KOPT-K1 (cell line): ENCODE measurements at regions not wholly inside any gene's neighbourhood (a gene's known extent, or its start where the extent isn't known, plus 50 kb on each side); places are given as distances from the start of the nearest gene placed in this dataset.

ENCODE experiments used
- H3K27ac ChIP-seq: fragments of 200-600 bp; sonication (generic); 2 replicates; pipeline ENCODE4 v1.5.1; 2016; ENCODE audit warnings: antibody characterized with exemption, mild to moderate bottlenecking, low read depth, low read length; ENCODE audit not compliant: poor library complexity, severe bottlenecking
- H3K36me3 ChIP-seq: fragments of 200-600 bp; sonication (generic); 2 replicates; pipeline ENCODE4 v1.5.1; 2017; ENCODE audit warnings: antibody characterized with exemption, mild to moderate bottlenecking, low read length, moderate library complexity; ENCODE audit not compliant: insufficient read depth
- H3K9me3 ChIP-seq: fragments of 200-600 bp; sonication (generic); 2 replicates; pipeline ENCODE4 v1.5.1; 2017; ENCODE audit warnings: antibody characterized with exemption, low read length, mild to moderate bottlenecking; ENCODE audit not compliant: insufficient read depth, poor library complexity, severe bottlenecking

DNA sequence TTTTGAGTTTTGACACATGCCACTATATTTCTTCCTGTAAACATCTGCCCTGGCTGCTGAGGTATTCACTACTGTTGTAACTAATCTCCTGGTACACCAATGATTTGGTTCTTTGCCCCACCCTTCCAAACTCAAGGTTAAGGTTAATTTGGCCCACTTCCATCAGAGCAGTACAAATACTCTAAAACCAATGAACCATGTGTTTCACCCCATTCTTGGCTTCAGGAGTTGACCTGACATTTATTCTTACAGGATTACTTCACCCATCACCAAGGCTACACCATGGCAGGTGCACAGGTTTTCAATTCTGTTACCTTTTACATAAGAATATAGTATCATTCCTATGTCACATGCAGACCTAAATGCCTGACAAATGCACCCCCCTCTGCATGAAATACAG lies 1179.9 kb downstream of the ZPLD1 start:
- no peak overlapping the region for H3K27ac ChIP-seq

DNA sequence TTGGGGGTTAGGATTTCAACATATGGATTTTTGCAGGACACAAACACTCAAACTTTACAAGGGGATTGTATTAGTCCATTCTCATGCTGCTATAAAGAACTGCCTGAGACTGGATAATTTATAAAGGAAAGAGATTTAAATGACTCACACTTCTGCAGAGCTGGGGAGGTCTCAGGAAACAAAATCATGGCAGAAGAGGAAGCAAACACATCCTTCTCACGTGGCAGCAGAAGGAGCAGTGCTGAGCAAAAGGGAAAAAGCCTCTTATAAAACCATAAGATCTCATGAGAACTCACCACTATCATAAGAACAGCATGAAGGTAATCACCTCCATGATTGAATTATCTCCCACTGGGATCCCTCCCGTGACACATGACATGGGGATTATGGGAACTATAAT lies 1183.1 kb downstream of the ZPLD1 start:
- no peaks in the 10 kb centered on the region for H3K9me3 ChIP-seq
- H3K27ac ChIP-seq = no peak overlapping the region
- H3K36me3 ChIP-seq = no peaks in the 10 kb centered on the region

More for the DNA sequence above, 1179.9 kb downstream of the ZPLD1 start:
- Histone ChIP-seq H3K36me3 (no peaks in the 10 kb centered on the region), H3K9me3 (no peaks in the 10 kb centered on the region)

DNA sequence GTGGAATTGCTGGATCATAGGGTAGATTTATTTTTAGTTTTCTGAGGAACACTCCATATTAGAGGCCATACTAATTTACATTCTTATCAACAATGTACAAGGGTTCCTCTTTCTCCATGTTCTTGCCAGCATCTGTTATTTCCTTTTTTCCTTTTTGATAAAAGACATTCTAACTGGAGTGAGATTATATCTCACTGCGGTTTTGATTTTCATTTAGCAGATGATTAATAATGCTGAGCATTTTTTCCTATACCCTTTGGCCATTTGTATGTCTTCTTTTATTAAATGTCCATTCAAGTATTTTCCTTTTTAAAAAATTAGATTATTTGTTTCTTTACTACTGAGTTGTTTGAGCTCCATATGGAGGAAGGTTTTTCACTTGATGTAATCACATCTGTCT lies 1189.5 kb downstream of the ZPLD1 start:
- Histone ChIP-seq H3K27ac (no peak overlapping the region), H3K36me3 (no peaks in the 10 kb centered on the region), H3K9me3 (no peaks in the 10 kb centered on the region)

DNA sequence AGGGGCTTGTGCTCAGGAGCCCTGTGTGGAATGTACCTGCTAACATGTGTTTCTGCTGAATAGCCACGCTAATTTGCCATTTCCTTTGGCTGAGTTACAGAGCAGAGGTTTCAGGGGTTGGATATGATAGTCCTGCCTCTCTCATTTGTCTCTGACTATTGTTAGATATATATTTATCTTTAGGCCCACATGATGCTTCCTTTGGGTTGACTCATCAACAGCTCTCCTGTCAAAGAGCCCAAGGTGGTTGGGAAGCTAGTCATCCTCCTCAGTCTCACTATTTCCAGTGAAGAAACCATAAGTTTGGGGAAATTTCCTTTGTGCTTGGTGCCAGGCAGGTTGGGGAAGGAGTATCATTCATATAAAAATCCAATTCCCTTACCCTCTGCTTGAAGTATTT lies 1194.6 kb downstream of the ZPLD1 start:
- Histone ChIP-seq H3K36me3 (no peaks in the 10 kb centered on the region), H3K27ac (no peak overlapping the region), H3K9me3 (peaks cover 10% of the 10 kb centered on the region)

DNA sequence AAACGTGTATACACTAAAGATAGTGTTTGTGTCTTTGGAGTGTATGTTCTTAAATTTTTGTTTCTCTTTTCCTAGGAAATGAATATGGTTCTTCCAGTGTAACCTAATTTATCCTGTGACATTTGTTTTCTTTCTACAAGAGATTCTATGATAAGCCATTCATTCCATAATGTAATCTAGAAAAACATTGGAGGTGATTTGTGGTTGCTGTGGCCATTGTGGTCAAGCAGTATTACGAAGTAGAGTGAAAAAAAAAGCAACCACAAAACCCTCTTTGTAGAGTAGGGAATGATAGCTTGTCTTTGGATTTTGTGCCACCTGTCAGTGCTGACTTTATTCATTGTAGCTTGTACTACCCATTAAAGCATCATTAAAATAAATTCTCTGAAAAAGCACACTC lies 1209.6 kb downstream of the ZPLD1 start:
- Histone ChIP-seq H3K9me3 (no peaks in the 10 kb centered on the region), H3K27ac (no peak overlapping the region), H3K36me3 (no peaks in the 10 kb centered on the region)

DNA sequence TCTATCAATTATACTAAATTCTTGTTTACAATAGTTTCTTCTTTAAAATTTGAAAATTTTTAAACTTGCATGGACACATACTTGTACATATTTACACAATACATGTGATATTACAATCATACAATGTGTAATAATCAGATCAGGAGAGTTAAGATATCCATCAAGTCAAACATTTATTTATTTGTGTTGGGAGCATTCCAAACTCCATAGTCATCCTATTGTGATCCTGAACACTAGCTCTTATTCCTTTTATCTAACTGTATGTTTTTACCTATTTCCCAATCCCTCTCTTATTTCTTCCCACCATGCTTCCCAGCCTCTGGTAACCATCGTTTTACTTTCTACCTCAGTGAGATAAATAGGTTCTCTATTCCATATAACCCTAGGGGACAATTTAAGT lies 1219.2 kb downstream of the ZPLD1 start:
- Histone ChIP-seq H3K36me3 (no peaks in the 10 kb centered on the region), H3K27ac (no peak overlapping the region), H3K9me3 (no peaks in the 10 kb centered on the region)

DNA sequence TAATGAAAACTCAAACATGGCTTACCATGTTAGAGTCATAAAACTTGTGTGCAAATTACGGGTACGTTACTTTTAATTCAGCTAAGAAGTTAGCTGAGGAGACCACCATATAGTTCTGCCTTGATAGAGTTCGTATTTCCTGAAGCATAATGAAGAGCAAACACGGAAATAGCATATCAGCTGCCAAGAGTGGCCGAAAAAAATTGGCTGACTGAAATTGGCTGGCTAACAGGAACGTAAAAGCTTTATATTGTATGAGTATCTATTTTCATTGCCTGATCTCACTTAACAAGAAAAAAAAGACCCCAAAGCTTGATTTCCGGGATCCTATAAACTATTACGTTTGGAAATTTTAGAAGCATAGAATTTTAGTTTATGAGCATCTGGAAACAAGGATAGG lies 1222.9 kb downstream of the ZPLD1 start:
- Histone ChIP-seq H3K36me3 (no peaks in the 10 kb centered on the region), H3K9me3 (no peaks in the 10 kb centered on the region), H3K27ac (no peak overlapping the region)

DNA sequence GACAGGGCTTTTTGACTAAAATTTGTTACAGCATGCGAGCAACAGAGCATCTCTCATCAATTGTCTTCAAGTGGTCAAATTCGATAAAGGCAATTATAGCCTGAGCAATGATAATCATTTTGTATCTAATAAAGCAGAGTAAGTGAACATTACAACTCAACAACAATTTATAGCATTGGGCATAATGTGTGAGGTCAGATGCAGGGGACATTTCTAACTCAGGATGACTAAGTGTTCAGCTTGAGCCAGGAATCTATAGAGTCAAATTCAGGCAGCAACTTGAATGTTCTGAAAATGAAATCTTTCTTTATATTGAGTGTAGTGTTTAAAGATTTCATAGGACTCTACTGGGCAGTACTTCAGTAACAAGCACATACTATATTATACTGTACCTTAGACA lies 1226.0 kb downstream of the ZPLD1 start:
- H3K9me3 ChIP-seq = no peaks in the 10 kb centered on the region

DNA sequence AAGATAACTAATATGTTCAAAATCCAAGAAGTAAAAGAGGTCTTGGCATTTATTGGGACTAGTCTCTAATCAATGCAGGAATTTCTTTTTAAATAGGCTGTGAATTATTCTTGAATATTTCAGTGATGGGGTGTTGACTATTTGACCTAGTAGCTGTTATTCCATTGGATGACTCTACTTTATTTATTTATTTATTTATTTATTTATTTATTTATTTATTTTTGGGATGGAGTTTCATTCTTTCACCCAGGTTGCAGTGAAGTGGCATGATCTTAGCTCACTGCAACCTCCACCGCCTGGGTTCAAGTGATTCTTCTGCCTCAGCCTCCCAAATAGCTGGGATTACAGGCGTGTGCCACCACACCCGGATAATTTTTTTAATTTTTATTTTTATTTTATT lies 1227.8 kb downstream of the ZPLD1 start:
- Histone ChIP-seq H3K27ac (no peak overlapping the region), H3K9me3 (no peaks in the 10 kb centered on the region)

More for the DNA sequence above, 1226.0 kb downstream of the ZPLD1 start:
- H3K36me3 ChIP-seq = no peaks in the 10 kb centered on the region
- no peak overlapping the region for H3K27ac ChIP-seq

DNA sequence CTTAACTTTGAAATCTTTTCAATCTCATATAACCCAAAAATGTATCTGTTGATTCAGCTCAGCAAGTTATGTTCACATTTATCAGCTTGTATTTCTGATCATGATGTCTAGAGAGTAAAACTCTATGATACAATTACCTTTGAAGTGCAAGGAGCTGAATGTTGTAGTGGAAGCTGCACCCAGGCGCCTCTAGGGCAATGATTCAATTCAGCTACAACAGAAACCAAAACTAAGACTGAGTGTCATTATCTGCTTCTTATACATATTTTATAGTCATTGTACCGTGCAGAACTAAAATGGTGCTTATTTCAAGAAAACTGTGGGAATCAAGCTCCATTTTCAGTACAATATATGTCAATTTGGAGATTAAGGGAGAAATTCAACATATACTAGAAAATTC lies 1237.5 kb downstream of the ZPLD1 start:
- no peak overlapping the region for H3K27ac ChIP-seq
- H3K36me3 ChIP-seq = no peaks in the 10 kb centered on the region
- H3K9me3 ChIP-seq = no peaks in the 10 kb centered on the region

More for the DNA sequence above, 1227.8 kb downstream of the ZPLD1 start:
- H3K36me3 ChIP-seq = no peaks in the 10 kb centered on the region

DNA sequence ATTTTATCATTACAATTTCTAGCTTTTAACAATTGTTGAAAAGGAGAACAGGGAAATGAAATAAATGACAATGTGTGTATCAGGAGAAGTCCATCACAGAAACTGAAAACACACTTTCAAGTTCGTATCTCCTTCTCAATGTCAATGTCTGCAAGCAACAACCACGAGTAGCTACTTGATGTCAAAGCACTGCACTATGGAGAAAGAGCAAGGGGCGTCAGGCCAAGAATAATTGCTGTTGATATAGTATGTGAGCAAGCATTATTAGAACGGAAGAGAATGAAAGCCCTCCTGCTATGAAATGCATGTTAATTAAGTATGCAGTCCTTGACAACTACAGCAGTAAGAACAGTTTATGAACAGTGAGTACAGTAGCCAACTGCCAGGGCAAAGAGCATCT lies 1250.1 kb downstream of the ZPLD1 start:
- Histone ChIP-seq H3K36me3 (no peaks in the 10 kb centered on the region), H3K27ac (no peak overlapping the region), H3K9me3 (no peaks in the 10 kb centered on the region)

DNA sequence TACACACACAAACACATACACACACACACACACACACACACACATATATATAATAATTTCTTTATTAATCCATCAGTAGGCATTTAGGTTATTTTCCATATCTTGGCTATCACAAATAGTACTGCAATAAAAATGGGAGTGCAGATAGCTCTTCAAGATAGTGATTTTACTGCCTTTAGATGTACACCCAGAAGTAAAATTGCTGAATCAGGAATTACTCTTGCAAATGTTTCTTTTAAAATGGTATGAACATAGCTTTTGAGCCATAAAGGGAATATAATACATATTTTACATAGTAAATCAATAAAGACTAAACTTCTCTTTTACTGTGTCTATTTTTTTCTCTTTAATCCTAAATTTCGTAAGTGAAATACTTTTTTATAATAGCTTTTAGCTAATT lies 1251.1 kb downstream of the ZPLD1 start:
- no peaks in the 10 kb centered on the region for H3K36me3 ChIP-seq
- no peak overlapping the region for H3K27ac ChIP-seq
- no peaks in the 10 kb centered on the region for H3K9me3 ChIP-seq

DNA sequence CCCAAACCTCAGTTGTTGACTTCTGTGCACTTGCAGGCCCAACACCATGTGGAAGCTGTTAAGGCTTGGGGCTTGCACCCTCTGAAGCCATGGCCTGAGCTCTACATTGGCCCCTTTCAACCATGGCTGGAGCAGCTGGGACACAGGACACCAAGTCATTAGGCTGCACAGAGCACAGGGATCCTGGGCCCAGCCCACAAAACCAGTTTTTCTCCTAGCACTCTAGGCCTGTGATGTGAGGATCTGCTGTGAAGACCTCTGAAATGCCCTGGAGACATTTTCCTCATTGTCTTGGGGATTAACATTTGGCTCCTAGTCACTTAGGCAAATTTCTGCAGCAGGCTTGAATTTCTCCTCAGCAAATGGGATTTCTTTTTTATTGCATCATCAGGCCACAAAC lies 1255.7 kb downstream of the ZPLD1 start:
- H3K36me3 ChIP-seq = no peaks in the 10 kb centered on the region
- no peak overlapping the region for H3K27ac ChIP-seq
- no peaks in the 10 kb centered on the region for H3K9me3 ChIP-seq

DNA sequence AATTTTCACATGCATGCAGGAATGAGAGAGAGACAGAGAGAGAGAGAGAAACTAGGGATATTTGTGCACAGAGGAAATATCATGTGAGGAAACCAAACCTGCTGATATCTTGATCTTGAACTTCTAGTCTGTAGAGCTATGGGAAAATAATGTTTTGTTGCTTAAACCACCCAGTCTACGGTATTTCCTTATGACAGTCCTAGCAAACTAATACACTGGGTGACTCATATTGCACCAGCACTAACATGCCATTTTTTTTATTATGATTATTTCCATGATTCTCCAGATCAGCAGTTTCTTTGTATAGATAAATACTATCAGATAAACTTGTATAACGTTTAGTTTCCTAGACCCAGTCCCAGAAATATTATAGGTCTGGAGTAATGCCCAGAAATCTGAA lies 1259.0 kb downstream of the ZPLD1 start:
- Histone ChIP-seq H3K36me3 (no peaks in the 10 kb centered on the region), H3K27ac (no peak overlapping the region), H3K9me3 (no peaks in the 10 kb centered on the region)

DNA sequence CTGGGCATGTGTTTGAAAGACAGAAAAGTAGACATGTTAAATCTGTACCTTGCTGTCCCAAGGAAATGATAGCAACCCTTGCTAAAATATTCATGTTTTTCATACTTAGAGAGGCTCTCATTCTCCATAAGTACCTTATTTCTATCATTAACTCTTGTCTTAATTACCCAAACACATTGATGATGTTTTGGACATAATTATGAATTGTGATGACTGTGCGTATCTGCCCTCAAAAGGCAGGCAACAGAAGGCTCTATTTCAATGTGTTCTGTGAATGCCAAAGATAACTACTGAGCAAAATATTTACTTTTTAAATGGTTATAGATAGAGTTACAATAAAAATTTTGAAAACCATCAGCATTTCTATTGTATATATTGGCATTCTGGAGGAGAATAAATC lies 1263.8 kb downstream of the ZPLD1 start:
- Histone ChIP-seq H3K36me3 (no peaks in the 10 kb centered on the region), H3K9me3 (no peaks in the 10 kb centered on the region), H3K27ac (no peak overlapping the region)

DNA sequence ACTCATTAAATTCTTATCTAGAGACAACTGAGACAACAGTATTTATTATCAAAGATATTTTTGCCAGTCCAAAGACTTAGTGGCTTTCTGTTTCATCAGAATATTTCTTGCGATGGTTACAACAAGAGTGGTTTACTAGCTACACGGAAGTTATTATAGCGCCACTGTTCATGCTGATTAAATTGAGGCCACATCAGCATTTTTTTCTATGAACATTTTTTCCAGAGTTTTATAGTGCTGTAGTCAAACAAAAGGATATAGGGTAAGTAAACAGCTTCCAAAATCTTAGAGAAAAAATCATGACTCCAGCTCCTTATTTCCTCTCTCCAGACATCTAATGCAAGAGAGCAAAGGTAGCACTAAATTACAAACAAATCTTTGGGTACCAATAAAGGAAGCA lies 1264.4 kb downstream of the ZPLD1 start:
- no peaks in the 10 kb centered on the region for H3K9me3 ChIP-seq
- H3K36me3 ChIP-seq = no peaks in the 10 kb centered on the region
- no peak overlapping the region for H3K27ac ChIP-seq

DNA sequence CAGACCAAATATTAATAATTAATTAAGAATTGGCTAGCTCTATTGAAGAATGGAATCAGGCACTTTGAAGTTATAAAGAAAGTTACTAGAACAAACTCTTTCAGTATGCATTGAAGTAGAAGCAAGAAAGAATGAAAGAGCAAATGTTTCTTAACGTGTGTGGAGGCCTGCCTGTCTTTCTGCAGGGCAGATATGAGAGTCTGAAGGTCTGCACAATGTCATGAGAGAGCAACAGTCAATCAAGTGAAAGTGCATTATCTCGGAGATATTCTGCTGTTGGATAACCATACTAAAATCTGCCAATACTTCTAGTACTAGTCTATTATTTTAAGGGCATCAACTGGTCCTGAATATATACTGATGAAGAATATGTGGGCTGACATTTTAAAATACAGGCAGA lies 1270.8 kb downstream of the ZPLD1 start:
- Histone ChIP-seq H3K27ac (no peak overlapping the region), H3K9me3 (no peaks in the 10 kb centered on the region), H3K36me3 (no peaks in the 10 kb centered on the region)
